Fibroblast of villous mesenchyme (primary cell): ENCODE measurements at regions not wholly inside any gene's neighbourhood (a gene's known extent, or its start where the extent isn't known, plus 50 kb on each side); places are given as distances from the start of the nearest gene placed in this dataset.

Experiments
- DNase-seq: peaks from one replicate; pipeline ENCODE4 v3.0.0-alpha.2; 2010; ENCODE audit warnings: low read depth
- H3K4me3 ChIP-seq: 2 replicates; pipeline ENCODE4 v1.5.1; 2011; ENCODE audit warnings: low read depth, mild to moderate bottlenecking, low read length
- TF ChIP-seq, protein P1 (sequence below): IDR thresholded peaks from 2 replicates; pipeline ENCODE4 v1.5.1; 2012; ENCODE audit warnings: low read depth, mild to moderate bottlenecking, low read length; ENCODE audit not compliant: insufficient read depth

DNA sequence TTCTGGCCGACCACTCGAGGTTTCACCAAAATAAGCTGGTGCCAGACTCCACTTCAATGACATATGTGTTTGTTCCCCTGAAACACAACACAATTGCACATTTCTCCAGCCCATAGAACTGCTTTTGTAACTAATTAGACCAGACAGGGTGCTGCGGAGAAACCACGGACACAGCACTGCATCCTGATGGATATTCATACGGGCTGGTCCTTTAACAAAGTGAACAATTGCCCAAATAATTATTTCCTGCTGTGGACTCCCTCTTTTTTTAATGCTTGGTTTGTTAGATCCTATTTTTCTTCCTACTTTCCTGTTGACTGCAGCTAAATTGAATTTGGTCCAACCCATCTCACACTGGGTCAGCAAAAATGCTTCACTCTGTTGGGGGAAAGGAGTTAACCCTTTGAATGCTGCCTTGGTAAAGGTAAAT is 198.6 kb upstream of the BMPER start:
- no peak overlapping the region for H3K4me3 ChIP-seq
- TF ChIP-seq, protein P1, sequence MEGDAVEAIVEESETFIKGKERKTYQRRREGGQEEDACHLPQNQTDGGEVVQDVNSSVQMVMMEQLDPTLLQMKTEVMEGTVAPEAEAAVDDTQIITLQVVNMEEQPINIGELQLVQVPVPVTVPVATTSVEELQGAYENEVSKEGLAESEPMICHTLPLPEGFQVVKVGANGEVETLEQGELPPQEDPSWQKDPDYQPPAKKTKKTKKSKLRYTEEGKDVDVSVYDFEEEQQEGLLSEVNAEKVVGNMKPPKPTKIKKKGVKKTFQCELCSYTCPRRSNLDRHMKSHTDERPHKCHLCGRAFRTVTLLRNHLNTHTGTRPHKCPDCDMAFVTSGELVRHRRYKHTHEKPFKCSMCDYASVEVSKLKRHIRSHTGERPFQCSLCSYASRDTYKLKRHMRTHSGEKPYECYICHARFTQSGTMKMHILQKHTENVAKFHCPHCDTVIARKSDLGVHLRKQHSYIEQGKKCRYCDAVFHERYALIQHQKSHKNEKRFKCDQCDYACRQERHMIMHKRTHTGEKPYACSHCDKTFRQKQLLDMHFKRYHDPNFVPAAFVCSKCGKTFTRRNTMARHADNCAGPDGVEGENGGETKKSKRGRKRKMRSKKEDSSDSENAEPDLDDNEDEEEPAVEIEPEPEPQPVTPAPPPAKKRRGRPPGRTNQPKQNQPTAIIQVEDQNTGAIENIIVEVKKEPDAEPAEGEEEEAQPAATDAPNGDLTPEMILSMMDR, result no peak
- DNase-seq, result no peak

DNA sequence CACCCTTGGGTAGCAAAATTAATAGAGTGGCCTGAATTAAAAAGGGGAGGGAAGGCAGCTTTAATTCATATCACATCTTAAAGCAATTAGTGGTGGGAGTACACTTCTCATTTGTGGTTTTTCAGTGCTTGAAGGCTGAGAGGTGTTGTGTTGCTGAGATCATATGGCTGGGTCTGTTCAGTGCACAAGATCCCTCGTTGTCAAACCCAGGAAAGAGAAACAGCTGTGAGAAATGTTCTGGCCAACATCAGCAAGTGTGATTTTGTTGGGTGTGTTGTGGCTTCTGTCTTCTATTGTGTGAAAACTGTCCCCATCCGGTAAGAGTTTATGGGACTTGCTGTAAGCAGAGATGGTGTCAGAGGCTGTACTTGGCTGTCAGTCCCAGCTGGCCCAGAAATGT is 197.9 kb upstream of the BMPER start:
- no peak overlapping the region for H3K4me3 ChIP-seq
- TF ChIP-seq, protein P1, result no peak
- no peak for DNase-seq

DNA sequence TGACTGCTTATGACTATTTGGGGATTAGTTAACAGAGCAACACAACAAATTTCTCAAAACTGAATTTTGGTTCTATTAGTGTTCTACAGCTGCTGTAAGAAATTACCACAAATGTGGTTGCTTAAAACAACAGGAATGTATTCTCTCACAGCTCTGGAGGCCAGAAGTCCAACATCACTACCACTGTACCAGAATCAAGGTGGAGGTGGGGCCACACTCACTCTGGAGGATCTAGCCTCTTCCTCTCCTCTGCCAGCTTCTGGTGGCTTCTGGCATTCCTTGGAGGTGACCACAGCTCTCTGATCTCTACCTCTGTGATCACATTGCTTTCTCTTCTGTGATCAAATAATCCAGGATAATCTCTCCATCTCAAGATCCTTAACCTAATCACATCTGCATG is 194.7 kb upstream of the BMPER start:
- TF ChIP-seq, protein P1, result no peak
- no peak overlapping the region for H3K4me3 ChIP-seq
- DNase-seq, result no peak

DNA sequence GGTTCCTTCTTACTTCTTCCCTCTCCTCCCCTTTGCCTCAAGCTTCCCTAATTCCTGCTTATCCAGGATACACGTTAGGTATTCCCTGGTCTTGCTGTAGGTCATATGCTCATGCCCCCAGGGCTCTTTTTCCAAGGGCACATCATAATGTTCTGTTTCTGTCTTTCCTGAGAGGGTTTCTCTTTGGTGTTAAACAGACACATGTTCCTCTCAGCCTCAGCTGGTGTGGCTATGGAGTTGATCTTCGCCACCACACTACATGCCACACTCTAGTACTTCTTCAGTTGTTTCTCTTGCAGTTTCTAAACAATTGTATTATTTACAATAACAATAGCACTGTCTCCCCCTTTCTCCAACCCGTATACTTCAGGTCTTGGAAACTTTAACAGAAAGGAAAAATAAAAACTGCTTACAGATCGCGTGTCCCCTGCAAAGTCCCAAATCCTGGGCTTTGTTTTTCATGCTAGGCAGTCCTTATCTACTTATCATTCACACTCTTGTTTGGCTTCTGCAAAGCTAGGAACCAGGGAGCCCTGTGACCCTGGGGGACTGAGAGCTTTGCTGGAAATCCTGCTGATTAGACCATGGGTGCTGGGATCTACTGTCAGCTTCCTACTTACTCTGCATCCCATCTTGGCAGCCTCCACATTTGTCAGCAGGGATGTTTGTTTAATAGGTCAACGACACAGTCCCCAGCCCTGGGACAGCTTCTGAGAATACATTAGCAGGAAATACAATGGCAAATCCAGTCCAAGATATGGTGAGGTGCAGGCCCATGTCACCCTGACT is 193.9 kb upstream of the BMPER start:
- no peak overlapping the region for H3K4me3 ChIP-seq
- TF ChIP-seq, protein P1, result no peak
- DNase-seq, result no peak

DNA sequence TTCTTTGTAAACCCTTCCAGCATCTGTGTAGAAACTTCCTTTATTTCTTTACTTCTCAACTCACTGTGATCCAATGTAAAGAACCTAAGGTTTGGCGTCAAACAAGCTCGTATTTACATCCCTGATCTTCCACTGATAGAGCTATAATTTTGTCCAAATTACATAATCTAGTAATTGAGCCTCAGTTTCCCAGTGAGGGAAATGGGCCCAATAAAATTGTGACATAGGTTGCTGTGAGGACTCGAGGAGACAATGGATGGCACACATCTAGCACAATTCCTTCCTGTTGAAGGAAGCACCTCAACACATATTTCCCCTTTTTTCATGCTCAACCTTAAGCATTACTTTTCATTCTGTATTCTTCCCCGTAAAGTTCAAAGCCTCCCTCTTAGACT is 193.3 kb upstream of the BMPER start:
- H3K4me3 ChIP-seq, result no peak overlapping the region
- DNase-seq, result no peak
- TF ChIP-seq, protein P1, result no peak

DNA sequence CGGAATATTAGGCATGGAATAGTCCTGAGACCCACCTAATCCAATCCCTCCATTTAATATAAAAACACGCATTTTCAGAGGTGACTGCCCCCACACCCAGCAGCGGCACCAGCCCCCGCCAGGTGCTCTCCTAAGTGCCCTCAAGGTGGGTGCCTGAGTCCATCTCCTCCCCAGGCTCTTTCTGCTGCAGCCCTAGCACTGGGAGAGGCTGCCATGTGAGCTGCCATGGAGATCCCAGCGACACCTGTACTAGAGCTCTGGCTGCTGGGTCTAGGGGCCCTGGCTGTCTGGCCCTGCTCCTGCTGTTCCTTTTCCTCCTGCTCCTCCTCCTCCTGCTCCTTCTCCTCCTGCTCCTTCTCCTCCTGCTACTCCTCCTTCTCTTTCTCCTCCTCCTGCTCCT is 191.1 kb upstream of the BMPER start:
- H3K4me3 ChIP-seq, result no peak overlapping the region
- no peak for DNase-seq
- TF ChIP-seq, protein P1, result no peak
